ENCODE measurements at regions not wholly inside any gene's neighbourhood (a gene's known extent, or its start where the extent isn't known, plus 50 kb on each side); places are given as distances from the start of the nearest gene placed in this dataset.

DNA sequence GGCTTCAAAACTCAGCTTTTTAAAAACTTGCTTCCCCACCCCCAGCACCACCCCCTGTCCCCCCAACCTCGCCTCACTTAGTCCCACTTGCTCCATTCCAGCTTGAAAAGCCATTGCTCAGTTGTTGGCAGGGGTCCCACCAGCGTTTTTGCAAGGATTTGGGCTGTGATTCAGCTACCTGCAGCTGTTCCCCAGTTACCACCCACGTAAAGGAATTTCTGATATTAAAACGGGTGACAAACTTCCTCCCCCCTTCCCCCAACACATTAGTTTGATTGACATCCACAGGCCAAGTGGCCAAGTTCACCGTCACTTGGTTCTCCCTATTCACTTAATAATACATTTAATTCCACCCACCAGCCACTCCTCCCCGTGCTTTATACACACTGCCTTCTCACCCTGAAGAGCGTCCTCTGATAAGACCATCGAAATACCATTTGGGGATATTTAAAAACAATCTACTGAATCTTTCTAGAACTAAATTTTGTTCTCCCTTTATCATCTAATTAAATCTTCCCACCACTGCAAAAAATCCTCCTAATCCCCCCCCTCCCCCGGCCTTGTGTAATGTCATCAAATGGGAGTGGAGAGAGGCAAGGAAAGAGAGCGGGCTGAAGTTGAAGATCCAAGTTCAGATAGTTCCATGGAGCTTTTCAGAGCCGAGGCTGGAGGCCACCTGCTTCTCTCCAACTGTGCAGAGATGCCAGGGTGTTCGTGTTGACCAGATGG is 55.1 kb downstream of the SOX9 start:
- no peak for TF ChIP-seq EZH2 (IDR thresholded peaks at IDR 0.05; ENCODE audit: low read length, missing control alignments)
- TF ChIP-seq, protein P1, sequence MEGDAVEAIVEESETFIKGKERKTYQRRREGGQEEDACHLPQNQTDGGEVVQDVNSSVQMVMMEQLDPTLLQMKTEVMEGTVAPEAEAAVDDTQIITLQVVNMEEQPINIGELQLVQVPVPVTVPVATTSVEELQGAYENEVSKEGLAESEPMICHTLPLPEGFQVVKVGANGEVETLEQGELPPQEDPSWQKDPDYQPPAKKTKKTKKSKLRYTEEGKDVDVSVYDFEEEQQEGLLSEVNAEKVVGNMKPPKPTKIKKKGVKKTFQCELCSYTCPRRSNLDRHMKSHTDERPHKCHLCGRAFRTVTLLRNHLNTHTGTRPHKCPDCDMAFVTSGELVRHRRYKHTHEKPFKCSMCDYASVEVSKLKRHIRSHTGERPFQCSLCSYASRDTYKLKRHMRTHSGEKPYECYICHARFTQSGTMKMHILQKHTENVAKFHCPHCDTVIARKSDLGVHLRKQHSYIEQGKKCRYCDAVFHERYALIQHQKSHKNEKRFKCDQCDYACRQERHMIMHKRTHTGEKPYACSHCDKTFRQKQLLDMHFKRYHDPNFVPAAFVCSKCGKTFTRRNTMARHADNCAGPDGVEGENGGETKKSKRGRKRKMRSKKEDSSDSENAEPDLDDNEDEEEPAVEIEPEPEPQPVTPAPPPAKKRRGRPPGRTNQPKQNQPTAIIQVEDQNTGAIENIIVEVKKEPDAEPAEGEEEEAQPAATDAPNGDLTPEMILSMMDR (conservative IDR thresholded peaks at IDR 0.05 in 1 of 2, IDR thresholded peaks at IDR 0.05 in 1 of 2; ENCODE audit: low read depth in 1 of 2, low read length in 2 of 2), result no peak
- Histone ChIP-seq H3K36me3 (ENCODE audit: control insufficient read depth, insufficient read depth, low read length) (no peaks in the 10 kb centered on the region), H3K9ac (ENCODE audit: insufficient read depth, low read length) (no peak overlapping the region), H3K4me1 (ENCODE audit: control insufficient read depth, extremely low read depth, insufficient read depth, low read length) (no peaks in the 10 kb centered on the region), H3K27ac (ENCODE audit: insufficient read depth, low read length) (no peak overlapping the region), H3K4me2 (ENCODE audit: extremely low read depth, insufficient read depth, low read length) (no peak overlapping the region), H3K79me2 (ENCODE audit: control insufficient read depth, insufficient read depth, low read length) (no peaks in the 10 kb centered on the region), H3K27me3 (ENCODE audit: control insufficient read depth, insufficient read depth, low read length) (no peaks in the 10 kb centered on the region), H3K4me3 (replicated peaks in 1 of 4; ENCODE audit: control extremely low read depth in 1 of 4, insufficient read depth in 1 of 4, low read depth in 3 of 4, low read length in 4 of 4) (no peak overlapping the region), H3K9me3 (ENCODE audit: control insufficient read depth, insufficient read depth, low read depth, low read length) (no peaks in the 10 kb centered on the region), H2AFZ (ENCODE audit: low read length) (no peak overlapping the region), H4K20me1 (ENCODE audit: control insufficient read depth, extremely low read depth, insufficient read depth, low read length) (no peaks in the 10 kb centered on the region)
- DNase-seq (ENCODE audit: low read depth in 2 of 2), result peak in 1 of 2 donors; percentile 84

DNA sequence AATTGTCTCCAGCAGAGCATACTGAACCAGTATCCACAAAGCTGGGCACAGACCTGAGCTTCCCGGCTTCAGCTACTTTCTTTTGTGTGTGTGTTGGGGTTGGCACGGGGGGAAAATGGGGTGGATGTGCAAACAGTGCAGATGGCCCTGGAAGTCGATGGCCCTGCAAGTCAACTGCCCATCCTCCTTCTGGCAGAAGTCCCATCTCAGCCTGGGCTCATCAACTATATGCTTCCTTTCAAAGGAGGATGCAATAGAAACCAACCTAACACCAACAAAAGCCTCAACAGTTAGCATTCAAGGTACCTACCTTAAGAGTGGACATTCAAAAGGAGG is 55.7 kb downstream of the SOX9 start:
- Histone ChIP-seq H3K27ac (ENCODE audit: insufficient read depth, low read length) (no peak overlapping the region), H3K27me3 (ENCODE audit: control insufficient read depth, insufficient read depth, low read length) (no peaks in the 10 kb centered on the region), H3K4me2 (ENCODE audit: extremely low read depth, insufficient read depth, low read length) (no peak overlapping the region), H3K79me2 (ENCODE audit: control insufficient read depth, insufficient read depth, low read length) (no peaks in the 10 kb centered on the region), H3K9ac (ENCODE audit: insufficient read depth, low read length) (no peak overlapping the region), H3K4me1 (ENCODE audit: control insufficient read depth, extremely low read depth, insufficient read depth, low read length) (no peaks in the 10 kb centered on the region), H2AFZ (ENCODE audit: low read length) (no peak overlapping the region), H4K20me1 (ENCODE audit: control insufficient read depth, extremely low read depth, insufficient read depth, low read length) (no peaks in the 10 kb centered on the region), H3K36me3 (ENCODE audit: control insufficient read depth, insufficient read depth, low read length) (no peaks in the 10 kb centered on the region), H3K4me3 (replicated peaks in 1 of 4; ENCODE audit: control extremely low read depth in 1 of 4, insufficient read depth in 1 of 4, low read depth in 3 of 4, low read length in 4 of 4) (no peak overlapping the region), H3K9me3 (ENCODE audit: control insufficient read depth, insufficient read depth, low read depth, low read length) (no peaks in the 10 kb centered on the region)
- no peak for DNase-seq (ENCODE audit: low read depth in 2 of 2)
- no peak for TF ChIP-seq EZH2 (IDR thresholded peaks at IDR 0.05; ENCODE audit: low read length, missing control alignments)
- TF ChIP-seq, protein P1 (conservative IDR thresholded peaks at IDR 0.05 in 1 of 2, IDR thresholded peaks at IDR 0.05 in 1 of 2; ENCODE audit: low read depth in 1 of 2, low read length in 2 of 2), result no peak

DNA sequence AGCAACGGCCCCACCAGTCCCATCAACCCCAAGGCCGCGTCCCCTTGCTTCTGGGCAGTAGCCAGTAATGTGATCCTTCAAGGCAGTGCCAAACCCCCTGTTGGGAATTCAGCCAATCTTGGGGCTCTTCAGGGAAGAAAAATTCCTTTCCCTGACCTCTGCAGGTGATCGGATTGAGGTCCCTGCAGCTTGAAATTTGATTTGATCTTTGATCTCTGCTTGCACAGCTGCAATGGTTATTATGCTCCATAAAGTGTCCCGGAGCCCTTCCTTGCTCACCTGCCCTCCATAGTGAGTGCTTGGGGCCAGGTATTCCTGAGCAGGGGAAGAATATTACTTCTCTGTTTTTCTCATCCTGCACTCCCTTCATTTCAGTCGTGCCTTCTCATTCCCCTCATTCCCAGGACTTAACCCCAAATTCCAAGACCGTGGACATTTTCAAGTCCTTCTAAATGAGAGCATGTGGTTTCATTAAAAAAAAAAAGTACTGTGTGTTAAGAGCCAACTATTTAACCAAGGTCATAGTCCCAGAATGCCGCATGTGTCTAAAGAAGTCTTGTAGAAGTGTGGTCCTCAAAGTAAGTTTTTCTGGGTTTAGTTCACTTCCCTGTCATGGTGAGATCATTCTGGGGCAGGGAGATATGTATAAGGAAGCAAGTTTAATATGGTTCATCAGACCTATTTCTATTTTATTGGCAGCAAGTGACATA is 56.3 kb downstream of the SOX9 start:
- Histone ChIP-seq H3K27ac (ENCODE audit: insufficient read depth, low read length) (no peak overlapping the region), H3K36me3 (ENCODE audit: control insufficient read depth, insufficient read depth, low read length) (no peaks in the 10 kb centered on the region), H3K9me3 (ENCODE audit: control insufficient read depth, insufficient read depth, low read depth, low read length) (no peaks in the 10 kb centered on the region), H3K4me3 (replicated peaks in 1 of 4; ENCODE audit: control extremely low read depth in 1 of 4, insufficient read depth in 1 of 4, low read depth in 3 of 4, low read length in 4 of 4) (no peak overlapping the region), H2AFZ (ENCODE audit: low read length) (no peak overlapping the region), H3K27me3 (ENCODE audit: control insufficient read depth, insufficient read depth, low read length) (no peaks in the 10 kb centered on the region), H3K4me2 (ENCODE audit: extremely low read depth, insufficient read depth, low read length) (no peak overlapping the region), H4K20me1 (ENCODE audit: control insufficient read depth, extremely low read depth, insufficient read depth, low read length) (no peaks in the 10 kb centered on the region), H3K4me1 (ENCODE audit: control insufficient read depth, extremely low read depth, insufficient read depth, low read length) (no peaks in the 10 kb centered on the region), H3K9ac (ENCODE audit: insufficient read depth, low read length) (no peak overlapping the region), H3K79me2 (ENCODE audit: control insufficient read depth, insufficient read depth, low read length) (no peaks in the 10 kb centered on the region)
- peak in 1 of 2 donors; percentile 95 for DNase-seq (ENCODE audit: low read depth in 2 of 2)
- TF ChIP-seq, protein P1 (conservative IDR thresholded peaks at IDR 0.05 in 1 of 2, IDR thresholded peaks at IDR 0.05 in 1 of 2; ENCODE audit: low read depth in 1 of 2, low read length in 2 of 2), result no peak
- TF ChIP-seq EZH2 (IDR thresholded peaks at IDR 0.05; ENCODE audit: low read length, missing control alignments), result no peak

Measured in fibroblast of lung (primary cell).